CD4-positive, alpha-beta T cell treated with Interleukin-21 for 1 hour (primary cell): ENCODE measurements at regions not wholly inside any gene's neighbourhood (a gene's known extent, or its start where the extent isn't known, plus 50 kb on each side); places are given as distances from the start of the nearest gene placed in this dataset.

Source experiments
- DNase-seq: peaks from one replicate; pipeline ENCODE4 v3.0.0-alpha.2; 2020

DNA sequence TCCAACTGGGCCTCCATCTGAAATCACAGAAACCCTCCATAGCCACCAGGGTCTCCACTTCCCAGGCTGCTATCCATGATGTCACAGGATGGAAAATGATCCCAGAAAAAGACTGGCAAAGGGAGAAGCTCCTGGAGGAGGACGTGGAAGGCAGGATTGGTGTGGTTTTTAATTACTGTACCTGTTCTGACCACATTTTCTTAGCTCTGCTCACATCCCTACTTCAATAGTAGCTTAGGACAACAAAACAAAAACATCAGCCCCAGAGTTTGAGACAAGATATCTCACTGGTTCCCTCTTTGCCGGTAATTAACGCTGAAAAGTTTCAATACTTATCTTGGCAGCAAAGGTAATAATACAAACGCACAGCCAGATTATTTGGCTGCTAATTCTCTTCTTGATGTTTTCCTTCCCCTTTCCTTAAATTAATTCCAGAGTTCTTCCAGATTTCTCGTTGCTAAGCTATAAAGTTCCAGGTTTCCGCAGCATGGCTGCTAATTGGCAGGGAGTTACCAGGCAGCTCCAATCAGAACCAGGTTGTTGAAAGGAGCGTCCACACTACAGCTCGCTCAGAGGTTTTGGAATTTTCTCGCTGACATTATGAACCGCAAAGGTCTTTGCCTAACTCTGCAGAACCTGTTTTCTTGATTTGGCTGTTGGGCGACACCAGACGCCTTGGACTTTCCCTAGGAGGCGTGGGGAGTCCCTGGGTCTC lies 263.4 kb downstream of the MRTFB start:
- DNase-seq, result no peak

DNA sequence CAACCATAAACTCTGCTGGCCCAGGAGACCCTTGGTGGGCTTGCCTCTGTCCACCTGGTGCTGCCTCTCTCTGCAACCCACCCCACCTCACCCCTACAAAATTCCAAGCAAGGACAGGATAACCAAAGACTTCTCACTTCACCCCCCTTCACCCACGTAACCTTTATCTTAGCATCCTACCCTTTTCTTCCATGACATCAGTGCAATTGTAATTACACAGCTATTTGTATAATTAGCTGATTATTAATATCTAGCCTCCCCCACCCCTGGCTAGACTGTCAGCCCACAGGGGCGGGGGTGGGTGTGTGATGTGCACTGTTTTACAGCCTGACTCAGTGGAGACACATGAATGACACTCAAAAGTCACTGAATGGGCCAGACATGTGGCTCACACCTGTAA lies 262.2 kb downstream of the MRTFB start:
- DNase-seq, result no peak

DNA sequence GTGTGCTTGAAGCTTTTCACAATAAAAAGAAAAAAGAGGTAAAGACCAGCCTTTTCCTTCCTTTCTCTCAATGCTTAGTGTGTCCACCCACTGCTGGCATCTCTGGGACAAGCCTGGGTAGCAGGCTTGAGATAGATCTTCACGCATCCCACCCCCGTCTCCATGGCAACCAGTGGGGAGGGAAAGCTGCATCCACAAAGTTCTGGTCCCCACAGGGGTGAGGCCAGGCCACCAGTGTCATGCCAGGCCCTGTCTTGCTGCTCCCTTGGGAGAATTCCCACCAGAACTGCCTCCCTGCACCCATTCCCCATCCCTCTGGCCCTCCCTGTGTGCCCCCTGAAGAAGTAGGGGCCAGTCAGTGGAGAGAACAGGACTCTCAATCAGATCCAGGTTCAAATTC lies 259.9 kb downstream of the MRTFB start:
- no peak for DNase-seq

DNA sequence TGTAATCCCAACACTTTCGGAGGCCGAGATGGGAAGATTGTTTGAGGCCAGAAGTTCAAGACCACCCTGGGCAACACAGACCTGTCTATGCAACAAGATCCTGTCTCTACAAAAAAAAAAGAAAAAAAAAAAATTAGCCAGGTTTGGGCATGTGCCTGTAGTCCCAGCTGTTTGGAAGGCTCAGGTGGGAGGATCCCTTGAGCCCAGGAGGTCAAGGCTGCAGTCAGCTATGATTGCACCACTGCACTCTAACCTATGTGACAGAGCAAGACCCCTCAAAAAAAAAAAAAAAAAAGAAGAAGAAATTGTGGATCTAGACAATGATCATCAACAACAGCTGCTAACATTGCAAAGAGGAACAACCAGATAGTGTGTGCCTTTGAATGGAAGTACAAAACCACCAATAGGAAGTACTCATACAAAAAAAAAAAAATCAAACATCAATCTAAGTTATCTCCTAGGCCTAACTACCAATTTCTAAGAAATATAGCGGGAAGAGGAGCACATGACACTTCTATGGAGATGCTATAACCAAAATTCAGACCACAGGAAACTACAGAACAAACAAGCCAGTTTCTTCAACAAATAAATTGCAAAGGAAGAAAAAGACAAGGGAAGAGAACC lies 258.7 kb downstream of the MRTFB start:
- DNase-seq, result no peak

DNA sequence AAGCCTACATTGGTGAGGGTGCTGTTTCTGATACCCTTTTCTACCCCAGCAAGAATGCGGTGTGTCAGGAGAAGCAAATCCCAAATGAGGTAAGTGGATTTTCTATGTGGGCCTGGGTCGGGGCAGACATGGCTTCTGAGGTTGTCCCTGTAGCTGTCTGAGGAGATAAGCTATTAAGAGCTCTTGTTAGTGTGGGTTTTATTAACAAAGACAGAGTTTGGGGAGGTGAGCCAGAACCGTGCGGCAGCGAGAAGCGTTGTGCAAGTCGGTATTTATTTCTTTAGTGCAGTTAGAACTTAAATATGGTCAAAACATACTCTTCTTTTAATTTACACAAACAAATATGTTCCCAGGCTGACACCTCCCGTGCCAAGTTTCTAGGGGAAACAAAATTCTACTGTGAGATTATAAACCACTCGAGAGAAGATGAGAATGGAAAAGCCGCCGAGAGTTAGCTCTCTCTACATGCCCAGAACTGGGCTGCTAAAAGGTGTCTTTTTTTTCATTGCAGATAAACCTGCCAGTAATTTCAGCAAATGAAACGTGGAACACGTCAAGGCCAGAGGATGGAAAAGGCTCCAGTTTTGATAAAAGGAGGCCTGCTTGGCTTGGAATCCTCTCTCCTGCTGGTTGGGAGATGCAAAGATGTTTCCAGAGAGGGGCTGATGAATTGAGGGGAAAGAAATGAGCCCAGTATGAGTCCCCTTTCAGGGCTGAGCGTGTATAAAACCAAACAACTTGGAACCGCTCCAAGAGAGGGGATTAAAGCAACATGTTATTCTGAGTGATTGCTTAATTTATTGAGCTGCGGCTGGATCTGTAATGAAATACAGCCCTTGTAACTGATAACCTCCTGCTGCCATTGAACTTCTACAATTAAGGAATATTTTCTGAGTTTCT lies 254.6 kb downstream of the MRTFB start:
- DNase-seq, result no peak

DNA sequence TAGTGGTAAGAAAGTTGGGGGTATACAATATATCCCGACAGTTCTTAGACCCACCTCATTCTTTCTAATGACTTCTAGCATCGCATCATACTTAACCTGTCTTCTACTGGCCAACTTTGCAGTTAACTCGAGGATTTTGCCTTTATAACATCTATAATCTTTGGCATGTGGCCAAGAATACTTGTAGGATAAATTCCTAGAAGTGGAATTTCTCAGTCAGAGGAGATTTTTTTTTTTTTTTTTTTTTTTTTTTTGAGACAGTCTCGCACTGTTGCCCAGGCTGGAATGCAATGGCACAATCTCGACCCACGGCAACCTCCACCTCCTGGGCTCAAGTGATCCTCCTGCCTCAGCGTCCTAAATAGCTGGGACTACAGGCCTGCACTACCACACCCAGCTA lies 253.5 kb downstream of the MRTFB start:
- DNase-seq, result no peak

DNA sequence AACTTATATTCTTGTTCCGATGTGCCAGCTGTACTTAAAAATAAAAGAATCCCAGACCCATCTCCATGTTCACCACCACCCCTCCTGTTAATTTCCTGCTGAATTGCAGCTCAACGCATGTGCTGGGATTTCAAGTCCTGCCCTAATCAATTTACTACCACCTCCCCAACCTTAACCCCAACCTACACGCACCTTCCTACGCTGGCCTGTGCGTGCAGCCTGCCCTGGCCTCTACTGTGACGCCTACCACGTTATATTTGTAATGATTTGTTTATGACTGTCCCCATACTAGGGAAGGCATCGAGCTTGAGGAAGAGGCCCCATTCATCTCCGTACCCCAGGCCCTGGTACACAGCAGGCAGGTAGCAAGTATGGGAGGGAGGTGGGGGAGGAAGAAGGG lies 251.1 kb downstream of the MRTFB start:
- no peak for DNase-seq

DNA sequence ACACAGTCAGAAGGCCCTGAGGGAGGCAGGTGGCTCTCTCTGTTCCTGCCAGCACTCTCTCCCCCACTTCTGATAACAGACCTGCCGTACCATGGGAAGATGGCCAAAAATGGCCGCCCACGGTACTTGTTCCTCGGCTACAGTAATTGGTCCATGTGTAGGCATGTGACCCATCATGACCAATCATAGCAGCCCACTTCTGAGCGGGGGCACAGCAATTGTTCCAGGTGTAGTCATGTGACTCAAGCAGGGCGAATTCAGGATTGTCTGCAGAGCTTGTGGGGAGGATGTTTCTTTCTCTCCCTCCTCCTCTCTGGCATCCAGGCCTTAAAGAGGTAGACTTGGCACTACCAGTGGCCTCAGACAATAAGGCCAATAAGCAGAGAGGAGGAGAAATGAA lies 250.4 kb downstream of the MRTFB start:
- no peak for DNase-seq

DNA sequence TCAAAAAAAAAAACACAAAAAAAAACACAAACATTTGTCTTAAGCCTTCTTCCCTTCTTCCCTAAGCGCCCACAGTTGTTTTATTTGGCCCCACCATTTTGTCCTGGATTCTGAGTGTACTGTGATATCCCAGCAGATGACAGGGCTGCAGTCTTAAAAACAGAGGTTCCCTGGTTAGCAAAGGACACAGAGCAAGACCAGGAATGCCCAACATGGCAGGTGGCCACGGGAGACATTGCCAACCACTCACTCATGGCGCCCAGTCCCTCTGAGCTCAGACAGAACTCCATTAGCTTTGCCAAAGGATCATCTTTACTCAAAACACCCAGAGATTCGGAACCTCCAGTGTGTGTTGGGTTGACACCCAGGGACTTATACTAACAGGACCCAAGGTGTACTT lies 249.3 kb downstream of the MRTFB start:
- no peak for DNase-seq
